Activated CD4-positive, CD25-positive, alpha-beta regulatory T cell (primary cell): ENCODE measurements at regions not wholly inside any gene's neighbourhood (a gene's known extent, or its start where the extent isn't known, plus 50 kb on each side); places are given as distances from the start of the nearest gene placed in this dataset.

Experiments used
- DNase-seq, 4 experiments: peaks; one replicate each; lab custom pipeline; 2025; lab: John Stamatoyannopoulos, UW

DNA sequence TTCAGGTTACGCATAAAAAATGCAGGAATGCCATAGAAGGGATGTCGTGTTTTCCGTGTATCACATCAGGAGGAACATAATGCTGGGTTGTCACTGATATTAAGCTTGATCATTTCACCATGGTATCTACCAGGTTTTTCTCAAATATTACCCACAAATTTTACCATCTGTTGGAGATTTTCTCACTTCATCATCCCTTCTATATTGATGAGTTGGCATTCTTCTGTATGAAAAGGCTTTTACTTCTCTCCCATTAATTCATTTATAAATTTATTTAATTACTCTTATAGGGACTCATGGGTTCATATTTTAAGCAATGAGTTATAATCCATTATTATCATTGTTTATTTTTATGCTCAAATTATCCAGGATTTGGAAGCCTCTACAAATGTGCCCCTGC, 608.2 kb downstream of the EPHA4 start:
- DNase-seq, result no peak

DNA sequence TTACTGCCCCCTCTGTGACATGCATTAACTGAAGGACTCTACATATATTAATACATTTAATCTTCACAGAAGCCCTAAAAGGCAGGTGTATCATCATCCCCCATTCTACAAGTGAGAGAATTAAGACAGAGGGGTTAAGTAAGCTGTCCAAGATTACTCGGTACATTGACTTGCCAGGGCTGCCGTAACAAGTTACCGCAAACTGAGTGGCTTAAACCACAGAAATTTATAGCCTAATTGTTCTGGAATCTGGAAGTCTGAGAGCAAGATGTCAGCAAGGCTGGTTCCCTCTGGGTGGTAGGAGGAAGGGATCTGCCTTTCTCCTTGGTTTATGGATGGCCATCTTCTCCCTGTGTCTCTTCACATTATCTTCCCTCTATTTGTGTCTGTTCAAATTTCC, 605.5 kb downstream of the EPHA4 start:
- DNase-seq, result no peak

DNA sequence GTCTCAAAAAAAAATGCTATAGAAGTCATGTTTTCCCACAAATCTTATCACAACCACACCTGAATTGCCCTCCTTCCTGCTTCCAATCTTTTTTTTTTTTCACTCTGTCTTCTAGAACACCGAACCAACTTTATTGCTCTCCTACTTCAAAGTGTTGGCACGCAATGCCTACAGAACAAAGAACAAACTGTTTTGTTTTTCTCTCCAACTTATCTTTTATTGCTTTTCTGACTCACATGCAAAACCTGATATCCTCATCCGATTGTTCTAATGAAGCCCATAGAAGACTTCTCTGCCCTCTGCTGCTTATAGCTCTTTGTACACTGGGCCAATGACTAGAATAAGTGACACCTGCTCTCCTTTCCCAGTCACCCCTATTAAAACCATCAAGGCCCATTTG, 602.8 kb downstream of the EPHA4 start:
- DNase-seq, result no peak

DNA sequence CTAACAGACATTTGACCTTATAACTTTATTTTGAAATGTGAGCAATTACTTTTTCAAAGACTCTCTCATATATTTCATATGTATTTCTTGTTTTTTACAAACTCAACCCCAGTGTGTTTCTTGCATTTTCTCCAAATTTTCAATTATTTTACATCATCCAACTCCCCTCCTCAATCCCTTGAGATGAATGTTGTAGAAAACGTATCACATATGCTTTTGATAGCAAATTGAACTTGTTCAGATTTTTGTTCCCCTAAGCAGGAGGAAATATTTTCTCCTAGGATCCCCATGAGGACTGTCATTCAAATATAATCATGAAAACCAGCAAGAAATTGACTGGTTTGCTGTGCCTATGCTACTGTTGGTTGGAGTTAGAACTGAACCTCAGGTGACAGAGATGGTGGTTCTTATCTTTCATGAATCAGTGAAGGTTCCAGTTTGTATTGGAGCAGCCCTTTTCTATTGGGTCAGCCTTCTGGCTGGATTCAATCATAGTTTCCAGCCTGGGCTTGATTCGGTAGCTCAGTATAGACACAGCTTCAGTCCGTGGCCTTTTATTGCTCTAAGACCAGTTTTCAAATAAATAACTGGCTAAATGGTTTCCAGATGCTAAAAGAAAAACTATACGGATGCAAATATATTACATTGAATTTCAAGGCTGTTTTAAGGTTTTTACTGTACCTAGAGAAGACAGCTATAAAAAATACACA, 591.0 kb downstream of the EPHA4 start:
- no peak for DNase-seq

DNA sequence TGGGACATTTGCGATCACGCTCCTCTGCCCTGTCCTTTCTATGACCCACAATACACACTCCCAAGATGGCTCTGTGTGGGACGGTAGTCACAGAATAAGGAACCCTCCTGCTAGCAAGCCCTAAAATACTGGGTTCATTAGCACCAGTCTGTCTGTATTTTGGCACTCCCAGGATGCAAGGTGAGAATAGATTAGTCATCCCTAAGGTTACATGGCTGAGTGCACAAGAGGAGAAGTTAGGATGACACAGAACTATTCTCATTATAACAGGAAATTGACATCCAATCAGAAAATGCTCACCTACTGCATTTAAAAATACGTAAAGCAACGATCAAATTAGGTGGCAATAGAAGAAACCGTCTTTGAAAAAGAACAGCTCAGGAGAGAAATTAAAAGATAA, 590.2 kb downstream of the EPHA4 start:
- DNase-seq, result no peak

DNA sequence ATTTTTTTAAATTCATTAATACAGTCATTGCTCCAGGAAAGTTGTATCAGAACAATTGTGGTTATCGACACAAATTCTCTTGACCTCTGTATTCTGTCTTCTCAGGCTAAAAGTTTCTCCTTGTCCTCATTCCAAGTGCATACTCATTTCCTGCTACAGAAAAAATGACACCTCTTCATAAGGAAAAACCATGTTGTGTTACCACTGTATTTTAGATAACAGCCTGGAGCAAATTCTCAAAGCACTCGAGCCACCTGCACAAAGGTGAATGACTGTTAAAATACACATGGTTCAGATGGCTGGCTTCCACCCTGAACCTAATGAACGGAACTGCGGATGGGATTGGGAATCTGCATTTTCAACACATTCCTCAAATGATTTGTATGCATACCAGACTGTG, 586.5 kb downstream of the EPHA4 start:
- DNase-seq, result no peak

DNA sequence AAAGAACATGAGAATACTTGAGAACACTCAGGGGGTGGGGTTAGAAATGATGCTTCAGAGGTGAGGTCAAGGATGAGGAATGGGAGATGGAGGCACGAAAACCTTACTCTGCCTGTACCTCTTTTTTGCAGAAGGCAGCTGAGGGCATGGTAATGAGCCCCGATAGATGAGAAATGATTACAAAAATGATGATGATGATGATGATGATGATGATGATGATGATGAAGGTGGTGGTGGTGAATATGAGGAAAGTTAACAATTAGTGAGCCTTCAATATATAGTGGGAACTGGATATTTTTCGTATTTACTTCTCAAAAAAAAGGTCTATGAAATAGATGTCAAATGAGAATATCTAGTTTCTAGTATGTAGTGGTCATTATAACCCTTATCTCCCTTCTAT, 584.3 kb downstream of the EPHA4 start:
- no peak for DNase-seq

DNA sequence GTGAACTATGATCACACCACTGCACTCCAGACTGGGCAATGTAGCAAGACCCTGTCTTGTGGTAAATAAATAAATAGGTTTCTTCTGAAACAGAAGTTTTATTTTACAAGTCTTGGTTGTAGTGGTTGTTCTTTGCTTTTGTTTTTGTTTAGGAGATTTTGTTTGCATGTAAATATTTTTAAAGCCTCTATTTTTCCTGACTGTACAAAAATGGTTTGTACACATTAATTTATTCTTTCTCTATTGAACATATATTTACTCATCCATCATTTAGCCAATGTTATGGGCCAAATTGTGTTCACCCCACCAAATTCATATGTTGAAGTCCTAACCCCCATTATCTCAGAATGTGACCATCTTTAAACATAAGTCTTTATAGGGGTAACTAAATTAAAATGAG, 580.1 kb downstream of the EPHA4 start:
- DNase-seq, result no peak

DNA sequence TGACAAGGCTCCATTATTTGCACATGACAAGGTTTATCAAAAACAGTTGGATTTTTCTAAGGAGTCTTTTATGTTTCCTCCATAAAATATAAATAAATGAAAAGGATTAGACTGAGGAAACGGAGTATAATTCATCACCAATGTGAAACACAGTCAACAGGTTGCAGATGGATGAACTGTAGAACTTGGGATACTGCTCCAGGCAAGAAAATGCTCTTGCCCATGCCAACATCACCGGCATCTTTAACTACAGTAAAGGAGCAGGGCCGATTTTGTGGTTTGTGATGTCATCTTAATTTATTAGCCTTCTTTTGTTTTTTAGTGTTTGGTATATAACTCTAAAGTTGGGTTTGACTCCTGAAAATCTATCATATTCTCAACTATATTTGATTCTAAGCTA, 577.3 kb downstream of the EPHA4 start:
- DNase-seq, result no peak

DNA sequence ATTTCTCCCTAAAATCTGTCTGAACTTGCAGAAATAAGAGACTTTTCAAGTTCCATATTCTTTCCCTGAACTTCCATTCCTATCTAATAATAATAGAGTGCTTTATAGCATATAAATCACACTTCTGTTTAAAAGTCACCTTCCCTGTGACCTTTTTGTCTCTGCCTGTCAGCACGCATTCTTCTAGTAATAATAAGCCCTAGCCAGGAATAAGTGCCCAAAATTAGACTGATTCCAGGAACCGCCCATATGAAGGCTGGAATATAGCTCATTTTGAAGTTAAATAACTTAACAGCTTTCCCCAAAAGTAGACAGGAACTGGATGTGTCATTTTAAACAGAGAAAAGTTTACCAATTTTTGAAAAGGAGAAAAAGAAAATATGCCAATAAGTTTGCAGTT, 576.5 kb downstream of the EPHA4 start:
- DNase-seq, result no peak

DNA sequence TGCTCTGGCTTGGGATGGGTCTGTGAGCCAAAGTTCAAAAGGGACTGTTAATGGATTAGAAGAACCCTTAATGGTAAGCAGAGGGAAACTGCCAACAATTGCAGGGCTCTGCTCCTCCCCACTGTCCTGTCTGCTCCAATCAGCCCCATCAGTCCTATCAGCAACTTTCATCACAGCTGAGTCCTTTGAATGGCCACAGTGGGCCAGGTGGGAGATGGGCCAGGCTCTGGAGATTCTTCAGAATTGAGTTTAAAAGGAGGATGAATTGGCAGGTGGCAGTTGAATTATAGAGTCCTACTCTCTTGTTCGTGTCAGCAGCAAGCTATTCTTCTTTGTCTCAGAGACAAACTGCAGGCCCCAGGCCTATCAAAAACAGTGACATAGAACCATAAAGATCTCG, 573.9 kb downstream of the EPHA4 start:
- DNase-seq, result no peak

DNA sequence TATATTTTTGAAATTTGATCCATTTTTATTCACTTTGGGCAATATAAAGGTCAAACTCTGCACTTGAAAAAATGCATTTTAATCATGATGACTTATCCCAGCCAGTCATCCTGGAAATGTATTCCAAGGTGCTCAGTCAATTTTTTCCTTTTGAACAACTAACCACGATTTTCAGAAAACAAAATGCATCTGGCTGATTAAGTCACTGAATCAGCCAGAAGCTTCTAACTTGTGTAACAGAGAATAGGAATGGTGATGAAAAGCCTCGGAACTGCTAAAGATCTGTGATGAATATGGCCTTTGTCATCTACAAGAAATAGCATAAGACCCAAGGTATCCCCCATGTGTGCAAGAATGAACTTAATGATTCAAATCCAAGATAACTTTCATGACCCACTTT, 572.7 kb downstream of the EPHA4 start:
- no peak for DNase-seq

DNA sequence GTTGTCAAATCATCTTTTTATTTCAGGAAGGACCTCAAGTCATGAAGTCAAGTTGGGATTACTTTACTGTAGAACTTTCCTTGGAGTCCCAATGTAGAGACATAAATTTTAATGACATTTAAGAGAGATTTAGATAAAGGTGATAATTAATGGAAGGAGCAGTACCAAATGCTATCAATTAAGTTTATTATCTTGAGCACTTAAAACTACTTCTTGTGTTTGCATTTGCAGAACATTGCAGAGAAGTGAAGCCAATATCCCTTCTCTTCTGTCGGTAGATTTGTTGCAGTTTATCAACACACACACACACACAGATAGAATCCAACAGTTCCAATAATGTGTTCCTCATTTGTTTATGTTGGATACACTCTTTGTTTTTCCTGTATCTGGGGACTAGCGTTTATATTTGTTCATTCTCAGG, 570.7 kb downstream of the EPHA4 start:
- DNase-seq, result no peak

DNA sequence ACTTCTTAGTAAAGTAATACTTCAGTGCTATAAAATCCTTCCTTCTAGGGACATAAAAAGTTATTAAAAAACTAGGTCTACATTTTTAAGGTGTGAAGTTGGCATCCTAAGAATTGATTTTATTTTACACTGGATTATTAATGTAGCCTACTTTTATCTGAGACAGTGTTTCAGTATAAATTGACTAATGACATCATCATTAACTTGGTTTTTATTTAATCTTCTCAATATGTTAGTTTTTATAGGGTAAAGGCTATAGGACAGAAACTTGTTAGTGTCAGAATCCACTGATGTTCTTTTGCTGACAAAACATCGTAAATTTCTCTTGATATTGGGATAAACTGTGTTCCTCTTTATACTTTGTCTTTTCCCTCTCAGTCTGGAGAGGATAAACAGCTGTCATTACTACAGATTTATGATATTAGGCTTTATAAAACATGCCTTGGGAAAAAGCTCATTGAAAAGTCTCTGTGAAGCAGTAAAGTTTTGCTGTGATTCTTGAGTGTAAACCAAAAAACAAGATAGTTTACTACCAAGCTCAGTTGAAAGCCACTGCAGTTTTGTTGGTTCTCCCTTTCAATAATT, 569.9 kb downstream of the EPHA4 start:
- no peak for DNase-seq

DNA sequence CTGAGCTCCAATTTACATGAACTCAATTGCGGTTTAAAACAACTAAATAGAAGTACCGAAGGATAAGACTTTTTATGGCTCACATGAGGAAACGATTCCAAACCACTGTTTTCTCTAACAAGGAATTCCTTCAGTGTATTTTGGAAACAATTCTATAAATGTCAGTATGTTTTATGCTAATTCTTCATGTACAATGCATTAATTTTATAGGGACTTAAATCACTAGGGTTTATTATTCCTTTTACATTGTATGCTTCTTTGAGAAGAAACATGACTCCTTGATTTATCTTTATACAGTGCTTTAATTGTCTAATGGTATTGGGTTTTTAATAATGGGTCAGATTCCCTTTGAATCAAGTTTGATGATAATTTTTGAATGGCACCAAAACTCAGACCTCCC, 566.8 kb downstream of the EPHA4 start:
- DNase-seq, result no peak

DNA sequence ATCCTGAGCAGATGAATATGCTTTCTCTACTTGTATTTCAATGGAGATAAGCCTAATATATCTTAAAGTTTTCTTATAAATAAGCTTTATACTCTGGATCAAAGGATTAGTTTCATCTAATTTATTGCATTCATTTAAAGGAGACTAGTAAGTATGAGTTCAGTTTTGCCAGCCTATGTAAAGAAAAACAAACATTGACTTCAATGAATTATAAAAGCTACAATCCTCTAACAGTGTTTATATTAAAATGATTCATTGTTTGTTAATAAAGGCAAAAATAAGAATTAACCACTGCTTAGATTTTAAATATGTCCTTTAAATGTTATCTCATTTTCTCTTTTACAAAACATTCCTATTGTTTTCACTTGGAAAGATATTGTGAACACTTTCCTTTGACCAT, 566.0 kb downstream of the EPHA4 start:
- DNase-seq, result no peak

DNA sequence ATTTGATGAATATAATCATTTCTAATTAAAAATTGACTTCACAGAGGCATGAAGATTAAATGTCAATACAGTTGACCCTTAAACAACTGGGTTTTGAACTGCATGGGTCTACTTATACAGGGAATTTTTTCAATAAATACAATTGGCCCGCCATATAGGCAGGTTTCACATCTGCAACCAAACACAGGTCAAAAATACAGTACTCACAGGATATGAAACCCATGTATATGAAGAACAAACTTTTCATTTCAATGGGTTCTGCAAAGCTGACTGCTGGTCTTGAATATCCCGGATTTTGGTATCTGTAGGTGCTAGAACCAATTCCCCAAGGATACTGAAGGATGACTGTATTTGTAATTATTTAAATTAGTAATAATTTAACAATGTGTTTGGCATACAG, 555.6 kb downstream of the EPHA4 start:
- DNase-seq, result no peak

DNA sequence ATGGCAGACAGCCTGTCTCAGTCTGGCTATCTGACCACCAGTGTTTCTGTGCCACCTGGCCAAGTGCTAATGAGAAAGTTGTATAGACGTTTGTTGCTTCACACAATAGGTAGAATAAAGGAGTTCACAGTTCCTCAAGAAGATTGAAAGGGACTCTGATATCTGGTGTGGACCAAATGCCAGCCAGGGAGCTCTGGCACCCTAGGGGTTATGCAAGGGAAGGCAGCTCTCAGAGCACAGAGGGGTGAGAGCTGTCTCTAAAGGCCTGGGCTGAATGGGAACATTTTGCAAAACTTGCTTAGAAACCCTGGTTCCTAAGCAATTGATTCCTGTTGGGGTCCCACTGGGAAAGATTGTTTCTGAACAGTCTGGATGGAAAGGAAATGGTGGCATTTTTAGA, 553.8 kb downstream of the EPHA4 start:
- DNase-seq, result no peak

DNA sequence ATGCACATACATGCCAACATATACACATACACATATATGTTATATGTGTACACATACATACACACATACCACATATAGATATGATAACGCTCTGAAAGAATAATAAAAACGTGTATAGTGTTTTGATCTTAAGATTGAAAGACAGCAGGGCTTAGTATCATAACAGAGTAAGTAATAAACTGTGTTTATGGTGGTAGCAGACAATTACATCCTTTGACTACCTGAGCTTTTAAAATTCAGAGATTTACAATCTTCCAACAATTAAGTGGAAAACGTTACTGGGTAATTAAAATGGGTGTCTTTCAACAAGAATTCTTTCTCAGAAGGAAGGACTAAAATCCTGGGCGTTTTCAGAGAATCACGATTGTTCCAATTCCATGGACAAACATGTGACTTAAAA, 552.4 kb downstream of the EPHA4 start:
- DNase-seq, result no peak

DNA sequence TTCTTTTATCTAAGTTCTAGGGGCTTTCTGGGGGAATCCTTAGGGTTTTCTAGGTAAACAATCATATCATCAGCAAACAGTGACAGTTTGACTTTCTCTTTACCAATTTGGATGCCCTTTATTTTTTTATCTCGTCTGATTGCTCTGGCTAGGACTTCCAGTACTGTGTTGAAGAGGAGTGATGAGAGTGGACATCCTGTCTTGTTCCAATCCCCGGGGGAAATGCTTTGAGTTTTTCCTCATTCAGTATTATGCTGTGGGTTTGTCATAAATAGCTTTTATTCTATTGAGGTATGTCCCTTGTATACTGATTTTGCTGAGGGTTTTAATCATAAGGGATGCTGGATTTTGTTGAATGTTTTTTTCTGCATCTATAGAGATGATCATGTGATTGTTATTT, 549.5 kb downstream of the EPHA4 start:
- DNase-seq, result no peak

DNA sequence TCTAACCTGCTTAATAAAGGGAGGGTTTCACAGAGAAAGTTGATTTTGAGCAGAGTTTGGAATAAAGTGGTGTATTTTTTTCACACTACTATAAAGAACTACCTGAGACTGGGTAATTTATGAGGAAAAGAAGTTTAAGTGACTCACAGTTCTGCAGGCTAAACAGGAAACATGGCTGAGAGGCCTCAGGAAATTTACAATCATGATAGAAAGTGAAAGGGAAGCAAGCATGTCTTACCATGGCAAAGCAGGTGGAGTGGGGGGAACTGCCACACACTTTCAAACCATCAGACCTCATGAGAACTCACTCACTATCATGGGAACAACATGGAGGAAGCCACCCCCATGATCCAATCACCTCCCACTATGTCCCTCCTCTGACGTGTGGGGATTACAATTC, 546.7 kb downstream of the EPHA4 start:
- DNase-seq, result no peak

DNA sequence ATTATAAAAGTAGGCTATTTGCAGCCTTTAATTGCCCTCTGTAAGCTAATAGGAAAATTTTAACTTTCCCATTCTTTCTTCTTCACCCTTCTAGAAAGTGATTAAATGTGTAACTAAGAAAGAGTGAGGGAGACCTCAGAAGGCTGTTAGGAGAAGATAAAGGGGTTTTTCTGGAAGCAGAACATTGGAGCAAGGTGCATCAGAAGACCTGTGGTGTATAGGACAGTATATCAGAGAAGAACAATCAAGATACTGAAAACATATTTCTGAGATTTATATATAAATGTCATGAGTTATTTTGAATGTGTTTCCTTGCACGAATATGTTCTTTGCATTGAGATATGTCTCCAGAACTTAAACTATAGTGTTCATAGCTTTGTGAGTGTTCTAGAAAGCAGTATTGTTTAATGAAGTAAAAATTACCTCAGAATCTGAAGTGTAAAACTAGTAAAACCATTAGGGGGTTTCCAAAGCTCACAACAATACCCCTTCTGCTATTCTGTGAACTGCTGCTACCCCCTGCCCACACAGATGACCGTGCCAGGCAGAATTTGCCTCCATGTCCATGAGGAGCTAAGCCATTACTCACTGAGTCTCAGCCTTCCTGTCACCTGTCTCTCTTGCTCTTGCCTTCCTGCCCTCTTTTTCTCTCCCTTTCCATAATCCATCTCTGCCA, 537.9 kb downstream of the EPHA4 start:
- no peak for DNase-seq

DNA sequence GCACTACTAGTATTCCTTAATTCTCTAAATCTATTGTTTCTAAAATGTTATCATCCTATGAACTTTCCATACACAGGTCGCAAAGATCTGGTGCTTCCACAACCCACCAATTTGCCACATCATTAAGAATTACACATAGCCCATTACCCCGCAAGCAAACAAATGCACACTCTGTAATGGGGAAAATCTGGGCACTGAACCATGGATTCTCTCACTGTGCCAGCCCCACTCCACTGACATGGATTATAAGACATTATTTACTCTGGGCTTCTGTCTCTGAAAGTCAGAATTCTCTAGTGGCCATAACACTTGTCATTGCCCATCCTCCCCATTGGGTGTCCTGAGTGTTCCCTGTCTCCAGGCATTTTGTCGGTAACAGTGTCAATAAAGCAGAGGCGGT, 537.1 kb downstream of the EPHA4 start:
- no peak for DNase-seq

DNA sequence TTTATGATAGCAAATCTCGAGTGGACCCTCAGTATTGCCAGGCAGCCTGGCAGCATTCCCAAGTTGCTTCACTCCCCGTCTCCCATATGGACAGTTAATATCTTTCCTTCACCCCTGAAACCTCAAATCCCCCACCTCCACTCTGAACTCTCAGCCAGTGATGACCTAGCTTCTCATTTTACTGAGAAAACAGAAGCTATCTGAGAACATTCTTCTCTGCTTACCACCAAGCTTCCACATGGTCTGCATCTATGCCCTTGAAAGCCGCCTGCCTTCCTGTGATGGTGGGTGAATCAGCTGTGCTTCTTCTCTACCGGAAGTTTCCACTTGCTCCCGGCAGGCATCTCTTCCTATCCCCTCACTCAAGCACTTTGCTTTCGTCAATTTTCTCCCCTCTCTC, 529.2 kb downstream of the EPHA4 start:
- DNase-seq, result no peak
